Endothelial cell of umbilical vein (primary cell): ENCODE measurements at regions not wholly inside any gene's neighbourhood (a gene's known extent, or its start where the extent isn't known, plus 50 kb on each side); places are given as distances from the start of the nearest gene placed in this dataset.

ENCODE experiments used
- BruUV-seq: library from RNA; stranded (reverse); fragments of 400-500 nt; replicated peaks from 2 replicates; lab custom pipeline; 2021; lab: Mats Ljungman, UMichigan
- CTCF ChIA-PET: fragments of 300-600, 350-600 bp; sonication (Branson Sonifier 250); formaldehyde crosslinking; loops from one replicate; lab custom pipeline; 2021; ENCODE audit warnings: antibody characterized with exemption, inconsistent platforms; lab: Charles Lee
- POLR2A ChIA-PET: fragments of 300-600, 350-600 bp; sonication (Branson Sonifier 250); formaldehyde crosslinking; loops from one replicate; lab custom pipeline; 2021; ENCODE audit warnings: antibody characterized with exemption, inconsistent platforms; lab: Charles Lee
- DNase-seq: peaks from one replicate; pipeline ENCODE4 v3.0.0-alpha.2; 2011; ENCODE audit warnings: low read depth, low spot score
- FAIRE-seq: peaks from 2 replicates; lab custom pipeline; 2011; peaks lifted over from hg19 to GRCh38; lab: Jason Lieb, UNC
- H2AFZ ChIP-seq: 2 replicates; pipeline ENCODE4 v1.6.0; 2012; ENCODE audit warnings: low read depth, low read length, control low read depth, inconsistent platforms
- H3K27ac ChIP-seq: 2 replicates; pipeline ENCODE4 v1.5.1; 2011; ENCODE audit warnings: low read depth, mild to moderate bottlenecking, control low read depth, low read length, moderate library complexity; ENCODE audit not compliant: insufficient read depth
- H3K27me3 ChIP-seq, 2 experiments: 2 replicates each; pipeline versions ENCODE4 v1.6.0 to v1.6.1; 2011; ENCODE audit warnings: low read length in 2 of 2, mixed read lengths in 1 of 2; ENCODE audit not compliant: control insufficient read depth in 2 of 2, insufficient read depth in 2 of 2
- H3K36me3 ChIP-seq, 2 experiments: 2 replicates in 1 of 2; 3 replicates in 1 of 2; pipeline ENCODE4 v1.5.1; 2011; ENCODE audit warnings: low read length in 2 of 2, mild to moderate bottlenecking in 1 of 2, moderate library complexity in 1 of 2; ENCODE audit not compliant: control insufficient read depth in 2 of 2, insufficient read depth in 2 of 2; ENCODE audit errors: extremely low read depth in 1 of 2
- H3K4me1 ChIP-seq: 3 replicates; pipeline ENCODE4 v1.5.1; 2011; ENCODE audit warnings: mild to moderate bottlenecking, low read length; ENCODE audit not compliant: control insufficient read depth, insufficient read depth; ENCODE audit errors: extremely low read depth
- H3K4me2 ChIP-seq: 2 replicates; pipeline ENCODE4 v1.6.1; 2011; ENCODE audit warnings: low read length, control low read depth, mixed read lengths; ENCODE audit not compliant: insufficient read depth
- H3K4me3 ChIP-seq, 3 experiments: fragments of 200-600 bp in 1 of 3; sonication (generic), shearing (Covaris generic) in 1 of 3; replicated peaks in 1 of 3; 2 replicates each; pipeline ENCODE4 v1.5.1; 2011 to 2016; ENCODE audit warnings: control low read depth in 3 of 3, low read length in 3 of 3, mild to moderate bottlenecking in 2 of 3, inconsistent platforms in 1 of 3, low read depth in 1 of 3, moderate library complexity in 1 of 3; ENCODE audit not compliant: insufficient read depth in 1 of 3
- H3K79me2 ChIP-seq: 2 replicates; pipeline ENCODE4 v1.6.0; 2012; ENCODE audit warnings: low read length, inconsistent platforms; ENCODE audit not compliant: control insufficient read depth, insufficient read depth
- H3K9ac ChIP-seq: replicated peaks from 2 replicates; pipeline ENCODE3; 2011; ENCODE audit warnings: low read length, control low read depth; ENCODE audit not compliant: insufficient read depth; ENCODE audit errors: extremely low read depth
- H3K9me1 ChIP-seq: replicated peaks from 3 replicates; pipeline ENCODE4 v1.6.0; 2011; ENCODE audit warnings: mild to moderate bottlenecking, low read length; ENCODE audit not compliant: control insufficient read depth, insufficient read depth; ENCODE audit errors: extremely low read depth
- H3K9me3 ChIP-seq: replicated peaks from 2 replicates; pipeline ENCODE4 v1.5.1; 2012; ENCODE audit warnings: low read length, inconsistent platforms; ENCODE audit not compliant: control insufficient read depth, insufficient read depth
- H4K20me1 ChIP-seq: replicated peaks from 2 replicates; pipeline ENCODE3; 2011; ENCODE audit warnings: mild to moderate bottlenecking, low read length; ENCODE audit not compliant: control insufficient read depth, insufficient read depth; ENCODE audit errors: extremely low read depth
- EZH2 ChIP-seq: IDR thresholded peaks from 2 replicates; pipeline ENCODE4 v1.6.1; 2012; ENCODE audit warnings: borderline replicate concordance, low read depth, mild to moderate bottlenecking, moderate library complexity, low read length, inconsistent platforms; ENCODE audit not compliant: severe bottlenecking
- FOS ChIP-seq: IDR thresholded peaks from 2 replicates; pipeline ENCODE4 v1.6.1; 2011; ENCODE audit warnings: mild to moderate bottlenecking, low read length, moderate library complexity, borderline replicate concordance; ENCODE audit not compliant: insufficient read depth
- GATA2 ChIP-seq: IDR thresholded peaks from 2 replicates; pipeline ENCODE4 v1.7.0; 2011; ENCODE audit warnings: low read depth, mild to moderate bottlenecking, moderate library complexity, mixed read lengths, low read length; ENCODE audit not compliant: insufficient read length, insufficient read depth
- JUN ChIP-seq: IDR thresholded peaks from 2 replicates; pipeline ENCODE4 v1.6.1; 2011; ENCODE audit warnings: borderline replicate concordance, low read depth; ENCODE audit not compliant: insufficient read length, insufficient read depth
- MYC ChIP-seq: IDR thresholded peaks from one replicate; pipeline ENCODE4 v1.6.1; 2011; ENCODE audit warnings: mild to moderate bottlenecking, low read depth, low read length
- POLR2A ChIP-seq: IDR thresholded peaks from 2 replicates; pipeline ENCODE4 v1.6.1; 2012; ENCODE audit warnings: low read depth, mild to moderate bottlenecking, control low read depth, low read length
- POLR2AphosphoS5 ChIP-seq: IDR thresholded peaks from 2 replicates; pipeline ENCODE4 v1.6.1; 2012; ENCODE audit warnings: low read depth, mild to moderate bottlenecking, control low read depth, low read length, moderate library complexity; ENCODE audit not compliant: insufficient read depth
- dilution Hi-C: fragments of 300-500 bp; cut with MboI; formaldehyde crosslinking; loops from one replicate; pipeline ENCODE4 v1.15.0; 2019; ENCODE audit warnings: low sequenced_read_pairs; ENCODE audit not compliant: extremely low pct_ligation_motif_present
- intact Hi-C: fragments of 100-400 bp; cut with micrococcal nuclease; formaldehyde crosslinking; loops from one replicate; pipeline ENCODE4 v1.10.0; 2022
- TF ChIP-seq, protein P1 (sequence below), 2 donors: IDR thresholded peaks; 1 replicate in 1 of 2; 2 replicates in 1 of 2; pipeline ENCODE4 v1.5.1; 2011; ENCODE audit warnings: low read length in 2 of 2, mild to moderate bottlenecking in 2 of 2, moderate library complexity in 2 of 2, control low read depth in 1 of 2, inconsistent platforms in 1 of 2, low read depth in 1 of 2; ENCODE audit not compliant: insufficient read depth in 1 of 2; ENCODE audit errors: extremely low read depth in 1 of 2
- TF ChIP-seq, protein P2 (sequence below): IDR thresholded peaks from 2 replicates; pipeline ENCODE4 v1.6.1; 2011; ENCODE audit not compliant: insufficient read depth, insufficient read length

- Histone ChIP-seq H3K4me3 (no peak overlapping the region), H3K79me2 (no peaks in the 10 kb centered on the region), H3K4me2 (no peak overlapping the region), H3K9me1 (no peaks in the 10 kb centered on the region), H3K4me1 (no peaks in the 10 kb centered on the region), H3K27me3 (peaks cover 0 to 1% of the 10 kb centered on the region in 2 experiments), H3K9ac (no peak overlapping the region), H3K27ac (no peak overlapping the region), H2AFZ (no peak overlapping the region), H4K20me1 (no peaks in the 10 kb centered on the region), H3K36me3 (no peaks in the 10 kb centered on the region), H3K9me3 (no peaks in the 10 kb centered on the region)
- DNase-seq (no peak), FAIRE-seq (no peak)
- BruUV-seq = no TSS peak
- intact Hi-C loops = no loop called here
- ChIA-PET POLR2A (no interaction called here), CTCF (no interaction called here)
- TF ChIP-seq EZH2 = no peak
- TF ChIP-seq GATA2 = no peak
- no peak for TF ChIP-seq FOS
- no peak for TF ChIP-seq POLR2A
- no peak for TF ChIP-seq MYC
- TF ChIP-seq POLR2AphosphoS5 = no peak
- TF ChIP-seq, protein P1, sequence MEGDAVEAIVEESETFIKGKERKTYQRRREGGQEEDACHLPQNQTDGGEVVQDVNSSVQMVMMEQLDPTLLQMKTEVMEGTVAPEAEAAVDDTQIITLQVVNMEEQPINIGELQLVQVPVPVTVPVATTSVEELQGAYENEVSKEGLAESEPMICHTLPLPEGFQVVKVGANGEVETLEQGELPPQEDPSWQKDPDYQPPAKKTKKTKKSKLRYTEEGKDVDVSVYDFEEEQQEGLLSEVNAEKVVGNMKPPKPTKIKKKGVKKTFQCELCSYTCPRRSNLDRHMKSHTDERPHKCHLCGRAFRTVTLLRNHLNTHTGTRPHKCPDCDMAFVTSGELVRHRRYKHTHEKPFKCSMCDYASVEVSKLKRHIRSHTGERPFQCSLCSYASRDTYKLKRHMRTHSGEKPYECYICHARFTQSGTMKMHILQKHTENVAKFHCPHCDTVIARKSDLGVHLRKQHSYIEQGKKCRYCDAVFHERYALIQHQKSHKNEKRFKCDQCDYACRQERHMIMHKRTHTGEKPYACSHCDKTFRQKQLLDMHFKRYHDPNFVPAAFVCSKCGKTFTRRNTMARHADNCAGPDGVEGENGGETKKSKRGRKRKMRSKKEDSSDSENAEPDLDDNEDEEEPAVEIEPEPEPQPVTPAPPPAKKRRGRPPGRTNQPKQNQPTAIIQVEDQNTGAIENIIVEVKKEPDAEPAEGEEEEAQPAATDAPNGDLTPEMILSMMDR (IDR thresholded peaks at IDR 0.05; ENCODE audit: extremely low read depth in 1 of 2, insufficient read depth in 1 of 2, low read depth in 1 of 2, low read length in 2 of 2) = no peak
- TF ChIP-seq, protein P2, sequence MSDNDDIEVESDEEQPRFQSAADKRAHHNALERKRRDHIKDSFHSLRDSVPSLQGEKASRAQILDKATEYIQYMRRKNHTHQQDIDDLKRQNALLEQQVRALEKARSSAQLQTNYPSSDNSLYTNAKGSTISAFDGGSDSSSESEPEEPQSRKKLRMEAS = no peak
- no peak for TF ChIP-seq JUN
- dilution Hi-C loops = no loop called here
These were observed 444.6 kb upstream of the DCN start for GRCh38 chr12:91627225-91627624.
